GM10266 (cell line): ENCODE measurements at regions not wholly inside any gene's neighbourhood (a gene's known extent, or its start where the extent isn't known, plus 50 kb on each side); places are given as distances from the start of the nearest gene placed in this dataset.

Experiments
- DNase-seq: peaks from one replicate; pipeline ENCODE4 v3.0.0; 2012; ENCODE audit errors: extremely low spot score
- CTCF ChIP-seq: IDR thresholded peaks from 2 replicates; pipeline ENCODE4 v1.5.1; 2012; ENCODE audit warnings: mild to moderate bottlenecking, low read depth; ENCODE audit not compliant: control insufficient read depth, insufficient read depth; ENCODE audit errors: missing control alignments

GRCh38 chr7:148481971-148482626 lies 108.5 kb upstream of the C7orf33 start:
- TF ChIP-seq CTCF = no peak
- no peak for DNase-seq

DNA sequence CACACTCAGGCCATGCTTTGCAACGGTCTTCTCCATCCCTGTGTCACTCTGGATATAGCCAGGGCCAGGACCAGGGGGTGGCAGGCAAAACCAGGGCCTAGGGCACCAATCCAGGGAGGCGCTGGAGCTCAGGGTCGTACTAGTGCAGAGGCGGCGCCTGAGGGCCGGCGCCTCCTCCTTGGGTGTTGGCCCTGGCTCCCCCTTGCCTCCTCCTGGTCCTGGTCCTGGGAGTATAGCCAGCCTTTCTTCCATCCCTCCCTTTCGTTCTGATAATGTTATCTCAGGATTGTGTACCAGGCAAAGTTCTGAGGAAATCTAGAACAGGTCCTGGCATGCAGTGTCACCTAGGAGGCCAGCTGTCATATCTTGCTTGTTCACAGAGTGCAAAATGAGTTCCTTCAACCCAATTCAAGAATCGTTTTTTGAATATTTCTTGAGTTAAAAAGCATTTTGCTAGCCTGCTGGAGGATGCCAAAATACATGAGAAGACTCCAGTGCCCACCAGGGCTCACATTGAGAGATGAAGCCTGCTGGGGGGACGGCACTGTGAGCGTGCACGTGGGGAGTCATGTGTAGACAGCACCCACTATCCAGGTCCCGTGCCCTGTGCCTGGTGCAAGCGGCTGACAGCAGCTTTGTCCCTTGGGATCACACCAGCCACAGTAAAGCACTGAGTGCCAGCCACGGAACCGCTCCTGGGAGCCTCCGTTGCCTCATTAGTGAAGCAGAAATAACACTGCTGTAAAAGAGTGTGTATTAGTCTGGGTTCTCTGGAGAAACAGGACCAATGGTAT lies 106.9 kb upstream of the C7orf33 start:
- no peak for TF ChIP-seq CTCF
- DNase-seq = no peak

DNA sequence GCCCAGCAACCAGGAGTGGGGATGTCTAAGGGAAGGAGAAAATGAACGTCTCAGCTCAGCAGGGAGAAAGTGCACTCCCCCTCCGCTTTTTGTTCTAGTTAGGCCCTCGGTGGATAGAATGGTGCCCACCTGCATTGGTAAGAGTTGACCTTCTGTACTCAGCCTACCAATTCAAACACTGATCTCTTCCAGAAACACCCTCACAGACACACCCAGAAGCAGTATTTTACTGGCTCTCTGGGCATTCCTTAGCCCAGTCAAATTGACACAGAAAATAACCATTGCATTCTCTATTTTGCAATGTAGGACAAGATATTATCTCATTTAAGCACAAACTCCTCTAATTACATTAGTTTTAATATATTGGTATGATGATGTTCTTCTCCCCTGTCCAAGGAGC lies 106.1 kb upstream of the C7orf33 start:
- TF ChIP-seq CTCF = no peak

GRCh38 chr7:148485618-148486017 lies 104.9 kb upstream of the C7orf33 start:
- no peak for DNase-seq
- TF ChIP-seq CTCF = no peak

More for the DNA sequence above, 106.1 kb upstream of the C7orf33 start:
- DNase-seq = no peak

DNA sequence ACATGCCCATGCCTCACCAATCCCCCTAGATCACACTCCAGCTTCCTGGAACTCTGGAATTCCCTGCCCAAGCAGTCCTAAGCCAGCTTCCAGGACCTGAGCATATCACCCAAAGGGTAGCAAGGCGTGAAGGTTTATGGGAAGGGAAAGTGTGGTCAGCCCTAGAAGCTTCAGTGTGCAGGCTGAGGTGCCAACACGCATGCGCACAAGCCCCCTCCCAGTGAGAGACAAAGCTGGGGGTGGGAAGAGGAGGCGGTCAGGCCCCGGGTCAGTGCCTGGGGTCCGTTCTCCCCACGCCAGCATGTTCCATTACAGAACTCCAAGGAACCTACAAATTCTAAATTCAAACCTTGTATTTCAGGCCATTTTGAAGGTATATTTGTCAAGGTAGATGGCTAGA lies 103.6 kb upstream of the C7orf33 start:
- TF ChIP-seq CTCF = no peak
- no peak for DNase-seq

GRCh38 chr7:148487912-148488311 lies 102.7 kb upstream of the C7orf33 start:
- TF ChIP-seq CTCF = no peak
- no peak for DNase-seq

DNA sequence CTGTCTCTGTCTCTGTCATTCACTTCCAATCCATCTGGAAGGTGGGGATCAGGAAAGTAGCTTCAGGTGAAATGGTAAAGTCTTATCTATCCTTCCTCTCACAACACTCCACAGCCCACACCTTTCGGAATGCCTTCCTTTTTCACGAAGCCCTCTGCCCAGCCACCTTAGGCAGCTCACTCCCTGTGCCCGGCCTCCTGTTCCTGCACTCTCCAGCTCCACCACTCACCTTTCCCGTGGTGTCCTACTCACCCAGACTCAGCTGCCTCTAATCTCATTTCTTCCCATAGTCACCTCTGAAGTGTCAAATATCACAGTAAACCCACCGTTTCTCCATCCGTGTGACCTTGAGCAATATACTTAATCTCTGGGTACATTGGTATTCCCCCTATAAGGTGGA lies 100.9 kb upstream of the C7orf33 start:
- no peak for DNase-seq
- TF ChIP-seq CTCF = no peak
